ENCODE measurements at regions not wholly inside any gene's neighbourhood (a gene's known extent, or its start where the extent isn't known, plus 50 kb on each side); places are given as distances from the start of the nearest gene placed in this dataset.

GRCh38 chr6:120237221-120237620 is 887.7 kb upstream of the MAN1A1 start:
- DNase-seq (ENCODE audit: low read depth in 2 of 2) = no peak

- DNase-seq (ENCODE audit: low read depth in 2 of 2) = no peak
Measured at GRCh38 chr6:120230008-120230407, 880.4 kb upstream of the MAN1A1 start.

- DNase-seq (ENCODE audit: low read depth in 2 of 2) = no peak
Measured at GRCh38 chr6:120228297-120228696, 878.7 kb upstream of the MAN1A1 start.

GRCh38 chr6:120219339-120219738 is 869.8 kb upstream of the MAN1A1 start:
- DNase-seq (ENCODE audit: low read depth in 2 of 2) = no peak

GRCh38 chr6:120214088-120214499 is 864.5 kb upstream of the MAN1A1 start:
- no peak for DNase-seq (ENCODE audit: low read depth in 2 of 2)

GRCh38 chr6:120211955-120212792 is 862.6 kb upstream of the MAN1A1 start:
- no peak for DNase-seq (ENCODE audit: low read depth in 2 of 2)

GRCh38 chr6:120202878-120203277 is 853.3 kb upstream of the MAN1A1 start:
- DNase-seq (ENCODE audit: low read depth in 2 of 2) = no peak

GRCh38 chr6:120200853-120201252 is 851.3 kb upstream of the MAN1A1 start:
- DNase-seq (ENCODE audit: low read depth in 2 of 2) = no peak

- DNase-seq (ENCODE audit: low read depth in 2 of 2) = no peak
Measured at GRCh38 chr6:120198033-120198432, 848.5 kb upstream of the MAN1A1 start.

GRCh38 chr6:120186080-120186479 is 836.5 kb upstream of the MAN1A1 start:
- no peak for DNase-seq (ENCODE audit: low read depth in 2 of 2)

GRCh38 chr6:120173250-120173649 is 823.7 kb upstream of the MAN1A1 start:
- no peak for DNase-seq (ENCODE audit: low read depth in 2 of 2)

- DNase-seq (ENCODE audit: low read depth in 2 of 2) = no peak
Measured at GRCh38 chr6:120164531-120164930, 815.0 kb upstream of the MAN1A1 start.

- DNase-seq (ENCODE audit: low read depth in 2 of 2) = no peak
Measured at GRCh38 chr6:120157873-120158272, 808.3 kb upstream of the MAN1A1 start.

GRCh38 chr6:120147071-120147871 is 797.7 kb upstream of the MAN1A1 start:
- no peak for DNase-seq (ENCODE audit: low read depth in 2 of 2)

GRCh38 chr6:120141601-120142000 is 792.0 kb upstream of the MAN1A1 start:
- DNase-seq (ENCODE audit: low read depth in 2 of 2) = no peak

- no peak for DNase-seq (ENCODE audit: low read depth in 2 of 2)
Measured at GRCh38 chr6:120137492-120137891, 787.9 kb upstream of the MAN1A1 start.

- DNase-seq (ENCODE audit: low read depth in 2 of 2) = no peak
Measured at GRCh38 chr6:120129228-120129627, 779.7 kb upstream of the MAN1A1 start.

GRCh38 chr6:120122401-120122800 is 772.8 kb upstream of the MAN1A1 start:
- DNase-seq (ENCODE audit: low read depth in 2 of 2) = no peak

- DNase-seq (ENCODE audit: low read depth in 2 of 2) = no peak
Measured at GRCh38 chr6:120116343-120116742, 766.8 kb upstream of the MAN1A1 start.

- no peak for DNase-seq (ENCODE audit: low read depth in 2 of 2)
Measured at GRCh38 chr6:120112980-120113379, 763.4 kb upstream of the MAN1A1 start.

GRCh38 chr6:120111001-120111400 is 761.4 kb upstream of the MAN1A1 start:
- no peak for DNase-seq (ENCODE audit: low read depth in 2 of 2)

GRCh38 chr6:120108061-120108795 is 758.7 kb upstream of the MAN1A1 start:
- no peak for DNase-seq (ENCODE audit: low read depth in 2 of 2)
